Astrocyte (in vitro differentiated cells and primary cell): ENCODE measurements at regions not wholly inside any gene's neighbourhood (a gene's known extent, or its start where the extent isn't known, plus 50 kb on each side); places are given as distances from the start of the nearest gene placed in this dataset.

Experiments used
- CTCF ChIP-seq: IDR thresholded peaks from 2 replicates; pipeline ENCODE4 v1.5.1; 2011; ENCODE audit warnings: low read depth, mild to moderate bottlenecking, inconsistent platforms, low read length, moderate library complexity; ENCODE audit not compliant: insufficient read depth
- EZH2 ChIP-seq: IDR thresholded peaks from 2 replicates; pipeline ENCODE4 v1.6.1; 2012; ENCODE audit warnings: mild to moderate bottlenecking, low read length, inconsistent platforms; ENCODE audit not compliant: insufficient read depth

DNA sequence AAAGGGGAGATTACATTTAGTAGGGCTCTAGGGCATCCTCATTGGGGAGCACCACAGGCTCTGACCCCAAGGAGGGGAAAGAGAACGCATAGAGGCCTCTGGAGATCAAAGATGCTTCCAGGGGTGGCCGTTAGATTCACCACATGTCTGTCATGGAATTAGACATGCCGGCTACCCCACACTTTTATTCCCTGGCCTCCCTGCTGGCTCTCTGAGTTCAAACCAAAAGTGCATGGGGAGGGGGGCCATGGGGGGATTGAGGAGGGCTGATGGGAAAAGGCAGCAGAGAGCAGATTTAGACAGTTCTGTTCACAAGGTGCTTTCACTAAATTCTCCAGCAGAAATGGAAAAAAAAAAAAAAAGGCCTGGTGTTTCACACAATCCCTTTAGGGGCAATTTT, 64.4 kb upstream of the ZNF521 start:
- TF ChIP-seq CTCF, result no peak
- TF ChIP-seq EZH2, result no peak
